Activated CD8-positive, alpha-beta T cell treated with anti-CD3 and anti-CD28 coated beads for 36 hours (primary cell): ENCODE measurements at regions not wholly inside any gene's neighbourhood (a gene's known extent, or its start where the extent isn't known, plus 50 kb on each side); places are given as distances from the start of the nearest gene placed in this dataset.

Experiments
- ATAC-seq: fragments of 200-7000 bp; cut with Tn5 transposase; one replicate; pipeline ENCODE4 v1.10.0; 2021; ENCODE audit warnings: mild to moderate bottlenecking, moderate library complexity
- CTCF ChIA-PET: fragments of 350-600 bp; sonication (Branson Sonifier 250); formaldehyde crosslinking; loops from one replicate; lab custom pipeline; 2021; ENCODE audit warnings: antibody characterized with exemption; lab: Charles Lee
- POLR2A ChIA-PET: fragments of 350-600 bp; sonication (Branson Sonifier 250); formaldehyde crosslinking; loops from one replicate; lab custom pipeline; 2021; ENCODE audit warnings: antibody characterized with exemption; lab: Charles Lee
- DNase-seq: peaks from one replicate; pipeline ENCODE4 v3.0.0-alpha.2; 2020
- H3K27ac Mint-ChIP-seq: one replicate; pipeline ENCODE4 v1.8.0; 2021; ENCODE audit warnings: mild to moderate bottlenecking, mixed read lengths
- H3K27me3 Mint-ChIP-seq: one replicate; pipeline ENCODE4 v1.8.0; 2021; ENCODE audit warnings: mixed read lengths
- H3K36me3 Mint-ChIP-seq: one replicate; pipeline ENCODE4 v1.8.0; 2021; ENCODE audit warnings: low read depth, mixed read lengths
- H3K4me1 Mint-ChIP-seq: one replicate; pipeline ENCODE4 v1.8.0; 2021; ENCODE audit warnings: low read depth, mixed read lengths
- H3K4me3 Mint-ChIP-seq: one replicate; pipeline ENCODE4 v1.8.0; 2021; ENCODE audit warnings: mild to moderate bottlenecking, moderate library complexity, mixed read lengths
- H3K9me3 Mint-ChIP-seq: one replicate; pipeline ENCODE4 v1.8.0; 2021; ENCODE audit warnings: mixed read lengths
- intact Hi-C: fragments of 100-400 bp; cut with micrococcal nuclease; formaldehyde crosslinking; loops from one replicate; pipeline ENCODE4 v1.10.0; 2022
- TF ChIP-seq, protein P1 (sequence below): fragments of 200-600 bp; IDR thresholded peaks from one replicate; pipeline ENCODE4 v1.8.0; 2022; ENCODE audit warnings: antibody characterized with exemption, mild to moderate bottlenecking

DNA sequence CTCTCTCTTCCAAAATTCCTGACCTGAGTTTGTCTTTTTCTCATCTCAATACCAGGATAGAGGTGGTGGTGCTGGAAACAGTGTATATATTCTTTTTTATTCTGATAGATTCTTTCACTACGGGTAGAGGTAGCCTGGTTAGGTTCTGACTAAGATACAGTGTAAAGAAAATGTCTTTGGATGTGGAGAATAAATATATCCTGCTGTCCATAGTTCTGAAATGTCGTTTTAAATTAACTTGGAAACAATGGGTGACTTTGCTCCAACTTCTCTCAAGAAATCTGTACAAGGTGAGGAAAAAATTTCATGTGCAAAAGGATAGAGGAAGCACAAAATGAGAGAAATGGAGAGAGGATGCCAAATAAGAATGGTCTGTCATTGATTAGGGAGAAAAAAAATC, 546.1 kb downstream of the GBA3 start:
- H3K27ac Mint-ChIP-seq: no peak overlapping the region
- no peak for DNase-seq
- intact Hi-C loops: no loop called here
- POLR2A ChIA-PET: no interaction called here
- peaks cover 2% of the 10 kb centered on the region for H3K9me3 Mint-ChIP-seq
- TF ChIP-seq, protein P1, sequence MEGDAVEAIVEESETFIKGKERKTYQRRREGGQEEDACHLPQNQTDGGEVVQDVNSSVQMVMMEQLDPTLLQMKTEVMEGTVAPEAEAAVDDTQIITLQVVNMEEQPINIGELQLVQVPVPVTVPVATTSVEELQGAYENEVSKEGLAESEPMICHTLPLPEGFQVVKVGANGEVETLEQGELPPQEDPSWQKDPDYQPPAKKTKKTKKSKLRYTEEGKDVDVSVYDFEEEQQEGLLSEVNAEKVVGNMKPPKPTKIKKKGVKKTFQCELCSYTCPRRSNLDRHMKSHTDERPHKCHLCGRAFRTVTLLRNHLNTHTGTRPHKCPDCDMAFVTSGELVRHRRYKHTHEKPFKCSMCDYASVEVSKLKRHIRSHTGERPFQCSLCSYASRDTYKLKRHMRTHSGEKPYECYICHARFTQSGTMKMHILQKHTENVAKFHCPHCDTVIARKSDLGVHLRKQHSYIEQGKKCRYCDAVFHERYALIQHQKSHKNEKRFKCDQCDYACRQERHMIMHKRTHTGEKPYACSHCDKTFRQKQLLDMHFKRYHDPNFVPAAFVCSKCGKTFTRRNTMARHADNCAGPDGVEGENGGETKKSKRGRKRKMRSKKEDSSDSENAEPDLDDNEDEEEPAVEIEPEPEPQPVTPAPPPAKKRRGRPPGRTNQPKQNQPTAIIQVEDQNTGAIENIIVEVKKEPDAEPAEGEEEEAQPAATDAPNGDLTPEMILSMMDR: no peak
- H3K4me1 Mint-ChIP-seq: no peaks in the 10 kb centered on the region
- H3K4me3 Mint-ChIP-seq: no peak overlapping the region
- no peaks in the 10 kb centered on the region for H3K27me3 Mint-ChIP-seq
- no peaks in the 10 kb centered on the region for H3K36me3 Mint-ChIP-seq
- ATAC-seq: no peak
- CTCF ChIA-PET: no interaction called here

DNA sequence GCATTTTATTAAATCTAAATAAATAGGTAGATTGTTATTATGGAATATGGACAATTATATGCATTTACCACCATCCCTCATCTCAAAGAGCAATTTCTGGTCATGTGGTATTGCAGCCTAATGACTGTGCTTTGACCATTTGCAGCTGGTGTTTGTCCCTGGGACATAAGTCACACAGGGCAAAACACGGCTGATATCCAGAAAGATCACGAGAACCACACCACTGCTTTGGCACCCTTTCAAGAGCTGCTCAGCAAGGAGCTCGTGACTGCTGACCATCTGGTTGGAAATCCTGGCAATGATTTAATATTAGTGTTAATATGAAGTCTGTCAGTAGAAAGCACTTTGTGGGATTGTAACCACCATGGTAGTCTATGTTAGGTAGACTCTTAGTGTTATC, 545.0 kb downstream of the GBA3 start:
- no peaks in the 10 kb centered on the region for H3K27me3 Mint-ChIP-seq
- no peaks in the 10 kb centered on the region for H3K4me1 Mint-ChIP-seq
- ChIA-PET POLR2A (no interaction called here), CTCF (no interaction called here)
- no peak overlapping the region for H3K4me3 Mint-ChIP-seq
- intact Hi-C loops: no loop called here
- ATAC-seq (no peak), DNase-seq (no peak)
- H3K27ac Mint-ChIP-seq: no peak overlapping the region
- TF ChIP-seq, protein P1: no peak
- peaks cover 2% of the 10 kb centered on the region for H3K9me3 Mint-ChIP-seq
- no peaks in the 10 kb centered on the region for H3K36me3 Mint-ChIP-seq

DNA sequence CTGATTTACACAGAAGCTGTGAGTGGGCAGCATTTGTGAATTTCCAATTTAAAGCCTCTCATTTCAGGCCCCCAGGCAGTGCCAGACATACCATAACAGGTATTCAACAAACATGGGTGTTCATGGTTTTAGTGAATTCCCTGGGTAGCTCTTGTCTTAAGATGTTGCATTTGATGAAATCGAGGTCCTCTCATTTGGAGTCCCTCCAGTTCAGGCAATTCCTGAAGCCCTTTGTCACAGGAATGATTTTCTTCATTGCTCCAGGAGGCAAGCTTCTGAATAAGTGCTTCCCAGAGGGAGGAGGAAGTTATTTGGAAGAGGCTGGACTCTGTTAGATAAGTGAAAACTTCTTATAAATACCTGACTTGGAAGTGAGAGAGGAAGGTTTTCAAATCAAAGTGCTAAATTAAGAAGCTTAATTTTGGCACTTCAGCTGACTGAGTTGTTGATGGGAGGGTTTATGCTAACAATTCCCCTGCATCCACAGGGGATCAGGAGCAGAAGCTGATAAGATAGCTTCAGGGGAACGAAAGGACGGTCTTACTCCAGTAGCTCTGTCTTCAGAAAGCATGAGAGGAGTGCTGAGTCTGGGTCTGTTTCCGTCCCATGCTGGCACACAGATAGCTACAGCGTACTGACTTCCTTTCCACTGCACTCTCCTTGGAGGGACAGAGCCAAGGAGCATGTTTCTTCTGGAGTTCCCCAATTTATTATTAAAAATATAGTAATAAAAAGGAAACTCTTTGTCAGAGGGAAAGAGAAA, 543.1 kb downstream of the GBA3 start:
- Mint-ChIP-seq H3K4me3 (no peak overlapping the region), H3K27ac (no peak overlapping the region), H3K27me3 (no peaks in the 10 kb centered on the region), H3K9me3 (peaks cover 2% of the 10 kb centered on the region), H3K4me1 (no peaks in the 10 kb centered on the region), H3K36me3 (no peaks in the 10 kb centered on the region)
- ATAC-seq: no peak
- no peak for DNase-seq
- intact Hi-C loops: no loop called here
- TF ChIP-seq, protein P1: no peak
- CTCF ChIA-PET: no interaction called here
- POLR2A ChIA-PET: no interaction called here

DNA sequence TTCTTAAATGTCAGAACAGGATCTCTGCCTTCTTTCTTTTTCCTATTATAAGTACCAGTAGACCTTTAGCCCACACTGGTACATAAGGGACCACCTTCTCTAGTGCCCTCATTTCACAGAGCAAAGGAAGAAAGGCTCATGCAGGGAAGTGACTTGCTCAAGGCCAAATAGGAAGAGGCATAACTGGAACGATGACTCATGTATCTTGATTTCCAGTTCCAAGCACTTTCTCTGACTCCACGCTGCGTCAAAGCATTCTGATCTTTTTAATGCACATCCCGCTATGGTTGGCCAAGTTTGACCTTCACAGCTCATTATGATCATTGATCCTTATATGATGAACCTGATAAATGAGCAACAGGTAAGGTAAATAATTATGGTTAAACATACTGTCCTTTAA, 542.0 kb downstream of the GBA3 start:
- Mint-ChIP-seq H3K27me3 (no peaks in the 10 kb centered on the region), H3K4me3 (no peak overlapping the region), H3K9me3 (peaks cover 2% of the 10 kb centered on the region), H3K36me3 (no peaks in the 10 kb centered on the region), H3K27ac (no peak overlapping the region), H3K4me1 (no peaks in the 10 kb centered on the region)
- ChIA-PET CTCF (no interaction called here), POLR2A (no interaction called here)
- TF ChIP-seq, protein P1: no peak
- DNase-seq (no peak), ATAC-seq (no peak)
- intact Hi-C loops: no loop called here

DNA sequence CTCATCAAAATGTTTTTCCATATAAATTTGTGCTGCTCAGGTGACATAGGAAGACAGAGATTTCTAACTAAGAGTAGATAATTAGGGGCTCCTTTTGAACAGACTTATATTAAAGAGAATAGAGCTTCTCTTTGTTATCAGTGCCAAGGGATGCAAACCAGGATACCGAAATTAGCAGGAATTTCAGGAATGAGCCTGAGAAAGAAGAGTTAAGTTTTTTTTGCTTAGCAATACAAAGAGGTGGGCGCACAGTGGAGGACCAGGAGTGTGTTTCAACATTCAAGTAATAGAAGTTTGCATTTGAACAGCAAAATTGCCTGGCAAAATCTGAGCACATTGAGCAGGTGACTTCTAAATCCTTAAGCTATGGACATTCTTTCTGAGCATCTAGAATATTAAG, 541.3 kb downstream of the GBA3 start:
- H3K27ac Mint-ChIP-seq: no peak overlapping the region
- POLR2A ChIA-PET: no interaction called here
- intact Hi-C loops: no loop called here
- TF ChIP-seq, protein P1: no peak
- H3K36me3 Mint-ChIP-seq: no peaks in the 10 kb centered on the region
- H3K27me3 Mint-ChIP-seq: no peaks in the 10 kb centered on the region
- peaks cover 2% of the 10 kb centered on the region for H3K9me3 Mint-ChIP-seq
- ATAC-seq (no peak), DNase-seq (no peak)
- H3K4me3 Mint-ChIP-seq: no peak overlapping the region
- CTCF ChIA-PET: no interaction called here
- H3K4me1 Mint-ChIP-seq: no peaks in the 10 kb centered on the region
